Lung (tissue), 11 donors: ENCODE measurements at regions not wholly inside any gene's neighbourhood (a gene's known extent, or its start where the extent isn't known, plus 50 kb on each side); places are given as distances from the start of the nearest gene placed in this dataset.
A peak's percentile ranks its signal among the peaks of the same experiment; 100 is the strongest.

Experiments
- ATAC-seq: fragments of 200-7000 bp; cut with Tn5 transposase; one replicate; pipeline ENCODE4 v1.9.1; 2020; ENCODE audit warnings: moderate number of reproducible peaks; ENCODE audit not compliant: insufficient read depth, low FRiP score
- DNase-seq, 3 donors: peaks; one replicate each; pipeline ENCODE4 v3.0.0-alpha.2; 2013 to 2017
- H3K27ac ChIP-seq, 2 donors: one replicate each; pipeline ENCODE4 v1.5.1; 2013; ENCODE audit warnings: mild to moderate bottlenecking in 2 of 2, moderate library complexity in 2 of 2, control low read depth in 1 of 2, inconsistent platforms in 1 of 2, low read depth in 1 of 2, low read length in 1 of 2
- H3K27me3 ChIP-seq, 3 donors: one replicate each; pipeline ENCODE4 v1.5.1; 2013; ENCODE audit warnings: low read length in 2 of 3; ENCODE audit not compliant: control insufficient read depth in 3 of 3, insufficient read depth in 3 of 3
- H3K36me3 ChIP-seq, 4 donors: one replicate each; pipeline ENCODE4 v1.5.1; 2013; ENCODE audit warnings: low read length in 4 of 4, mild to moderate bottlenecking in 1 of 4, moderate library complexity in 1 of 4; ENCODE audit not compliant: control insufficient read depth in 4 of 4, insufficient read depth in 4 of 4
- H3K4me1 ChIP-seq, 5 donors: one replicate each; pipeline ENCODE4 v1.5.1; 2013; ENCODE audit warnings: low read length in 5 of 5, mild to moderate bottlenecking in 2 of 5, moderate library complexity in 1 of 5; ENCODE audit not compliant: control insufficient read depth in 5 of 5, insufficient read depth in 5 of 5
- H3K4me3 ChIP-seq: one replicate; pipeline ENCODE4 v1.5.1; 2013; ENCODE audit warnings: mild to moderate bottlenecking, control low read depth, moderate library complexity
- H3K9ac ChIP-seq, 2 donors: one replicate each; pipeline ENCODE4 v1.5.1; 2013; ENCODE audit warnings: low read length in 2 of 2, control low read depth in 1 of 2; ENCODE audit not compliant: insufficient read depth in 1 of 2
- H3K9me3 ChIP-seq, 4 donors: one replicate each; pipeline ENCODE4 v1.5.1; 2013; ENCODE audit warnings: low read length in 3 of 4, mild to moderate bottlenecking in 1 of 4, moderate library complexity in 1 of 4; ENCODE audit not compliant: control insufficient read depth in 4 of 4, insufficient read depth in 3 of 4
- WGBS, 2 donors: extraction: QIAGEN DNeasy Blood & Tissue Kit; methylation state at CpG; one replicate each; pipeline ENCODE4 v1.1.7; 2013; 5-methylcytosine and 5-hydroxymethylcytosine counted together
- TF ChIP-seq, protein P1 (sequence below): IDR thresholded peaks from 2 replicates; pipeline ENCODE4 v1.5.1; 2012; ENCODE audit warnings: mild to moderate bottlenecking; ENCODE audit errors: control extremely low read depth, extremely low read depth
- donor health status: control.
- donor health status: control.
- donor health status: Bipolar disorder and iron deficiency.
- donor health status: healthy.
- donor health status: DM: yes; HTN: yes; CAD: no.

DNA sequence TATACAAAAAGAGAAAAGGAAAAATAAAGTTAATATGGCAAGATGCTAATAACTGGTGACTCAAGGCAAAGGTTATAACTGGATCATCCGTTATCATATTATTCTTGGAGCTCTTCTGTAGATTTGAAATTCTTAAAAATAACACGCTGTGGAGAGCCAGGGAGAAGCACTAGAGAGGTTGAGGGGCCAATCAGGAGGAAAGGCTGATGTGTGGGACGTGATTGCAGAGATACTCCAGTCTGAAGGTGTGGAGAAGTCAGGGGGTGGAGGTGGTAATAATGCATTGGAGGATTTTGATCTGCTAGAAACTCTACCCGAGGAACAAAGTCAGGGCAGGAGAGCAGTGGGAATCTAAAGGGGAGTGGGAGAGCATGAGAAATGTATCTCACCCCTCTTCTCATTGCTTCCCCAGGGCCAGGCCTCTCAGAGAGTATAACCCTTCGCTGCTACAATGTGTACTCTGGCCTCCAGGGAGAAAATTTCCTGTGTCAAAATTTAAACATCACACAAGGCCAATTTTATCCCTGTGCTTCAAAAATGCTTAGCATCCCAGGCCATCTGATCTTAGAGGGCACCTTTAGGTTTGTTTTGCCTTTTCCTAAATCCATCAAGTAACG lies 211.5 kb upstream of the SEMA6D start:
- DNase-seq = no peak
- 73 to 77% methylated on average over 6 of the region's 6 CpGs for WGBS, 2 donors
- Histone ChIP-seq H3K27me3 (no peaks in the 10 kb centered on the region), H3K4me1 (peaks cover 1 to 20% (median 12%) of the 10 kb centered on the region in 5 donors), H3K9ac (no peak overlapping the region), H3K27ac (no peak overlapping the region), H3K9me3 (no peaks in the 10 kb centered on the region), H3K4me3 (no peak overlapping the region), H3K36me3 (no peaks in the 10 kb centered on the region)
- ATAC-seq = no peak
- TF ChIP-seq, protein P1, sequence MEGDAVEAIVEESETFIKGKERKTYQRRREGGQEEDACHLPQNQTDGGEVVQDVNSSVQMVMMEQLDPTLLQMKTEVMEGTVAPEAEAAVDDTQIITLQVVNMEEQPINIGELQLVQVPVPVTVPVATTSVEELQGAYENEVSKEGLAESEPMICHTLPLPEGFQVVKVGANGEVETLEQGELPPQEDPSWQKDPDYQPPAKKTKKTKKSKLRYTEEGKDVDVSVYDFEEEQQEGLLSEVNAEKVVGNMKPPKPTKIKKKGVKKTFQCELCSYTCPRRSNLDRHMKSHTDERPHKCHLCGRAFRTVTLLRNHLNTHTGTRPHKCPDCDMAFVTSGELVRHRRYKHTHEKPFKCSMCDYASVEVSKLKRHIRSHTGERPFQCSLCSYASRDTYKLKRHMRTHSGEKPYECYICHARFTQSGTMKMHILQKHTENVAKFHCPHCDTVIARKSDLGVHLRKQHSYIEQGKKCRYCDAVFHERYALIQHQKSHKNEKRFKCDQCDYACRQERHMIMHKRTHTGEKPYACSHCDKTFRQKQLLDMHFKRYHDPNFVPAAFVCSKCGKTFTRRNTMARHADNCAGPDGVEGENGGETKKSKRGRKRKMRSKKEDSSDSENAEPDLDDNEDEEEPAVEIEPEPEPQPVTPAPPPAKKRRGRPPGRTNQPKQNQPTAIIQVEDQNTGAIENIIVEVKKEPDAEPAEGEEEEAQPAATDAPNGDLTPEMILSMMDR = no peak

DNA sequence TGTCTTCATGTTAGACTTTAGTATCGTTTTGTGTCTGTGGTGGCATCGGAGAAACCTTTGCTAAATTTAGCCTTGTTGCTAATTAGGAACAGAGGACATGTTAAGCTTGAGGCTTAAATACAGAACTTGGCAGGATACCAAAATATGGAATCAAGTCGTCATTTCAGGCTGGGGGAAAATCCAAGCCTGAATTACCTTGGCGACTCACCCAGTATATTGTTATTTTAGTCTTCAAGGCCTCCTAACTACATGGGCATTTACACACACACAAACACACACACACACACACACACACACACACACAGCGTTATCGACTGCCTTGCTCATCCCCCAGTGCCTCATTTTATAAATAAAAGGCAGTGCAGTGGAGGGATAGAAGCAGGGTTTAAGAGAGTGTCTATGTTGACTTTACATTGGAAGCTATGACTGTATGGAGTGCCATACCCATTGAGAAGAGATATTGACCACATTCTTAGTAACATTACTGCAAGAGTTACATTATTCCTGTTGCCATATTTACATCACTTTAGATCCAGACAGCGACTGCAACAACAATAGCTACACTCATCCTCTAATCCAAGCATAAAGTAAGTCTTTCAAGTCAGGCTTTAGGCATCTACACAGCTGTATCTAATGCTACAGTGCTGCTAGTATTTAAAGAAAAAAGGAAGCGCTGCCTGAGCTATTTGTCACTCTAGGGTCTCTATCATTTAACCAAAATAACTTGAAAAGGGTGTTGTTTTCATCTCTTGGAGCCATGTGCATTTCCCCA lies 210.8 kb upstream of the SEMA6D start:
- Histone ChIP-seq H3K27me3 (no peaks in the 10 kb centered on the region), H3K9ac (no peak overlapping the region), H3K4me3 (no peak overlapping the region), H3K27ac (no peak overlapping the region), H3K9me3 (no peaks in the 10 kb centered on the region), H3K4me1 (peaks cover 1 to 18% (median 12%) of the 10 kb centered on the region in 5 donors), H3K36me3 (no peaks in the 10 kb centered on the region)
- DNase-seq (peak; percentile 22 to 67 (median 54)), ATAC-seq (no peak)
- TF ChIP-seq, protein P1 = no peak
- WGBS, 2 donors = 50 to 56% methylated on average over 8 of the region's 8 CpGs

DNA sequence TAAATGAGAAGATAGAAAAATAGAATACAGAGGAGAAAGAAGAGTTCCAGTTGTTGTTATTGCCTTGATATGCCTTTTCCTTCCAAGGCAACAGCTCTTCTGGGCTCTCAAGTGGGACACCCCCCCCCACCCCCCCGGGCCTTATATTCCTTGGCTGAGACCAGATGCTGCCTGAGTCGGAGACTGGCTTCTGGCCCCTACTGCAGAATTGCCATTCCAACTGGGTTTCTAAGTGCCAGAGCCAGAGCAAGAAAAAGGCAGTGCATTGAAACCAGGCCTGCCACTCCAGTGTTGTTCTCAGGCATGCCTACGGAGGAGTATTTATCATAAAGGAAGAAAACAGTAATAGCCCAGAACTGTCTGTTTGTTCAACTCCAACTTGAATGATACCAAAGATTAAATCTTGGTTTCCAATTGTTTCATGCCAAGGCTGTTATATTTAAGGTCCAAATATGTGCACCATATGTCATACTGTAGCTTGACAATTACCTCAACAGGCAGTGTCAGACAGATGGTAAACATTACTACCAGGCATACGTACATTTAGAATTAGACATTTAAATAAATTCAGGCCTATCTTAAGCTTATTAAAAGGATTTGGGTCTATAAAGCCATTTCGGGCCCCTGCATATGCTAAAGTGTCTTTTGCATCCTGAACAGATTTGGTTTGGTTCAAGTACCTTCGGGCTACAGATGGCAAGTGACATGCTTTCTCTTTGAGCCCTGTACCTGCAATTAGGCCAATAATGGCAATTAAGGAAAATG lies 209.9 kb upstream of the SEMA6D start:
- Histone ChIP-seq H3K9ac (no peak overlapping the region), H3K27me3 (no peaks in the 10 kb centered on the region), H3K4me1 (peaks cover 1 to 15% (median 12%) of the 10 kb centered on the region in 5 donors), H3K9me3 (no peaks in the 10 kb centered on the region), H3K36me3 (no peaks in the 10 kb centered on the region), H3K27ac (no peak overlapping the region), H3K4me3 (no peak overlapping the region)
- DNase-seq (no peak), ATAC-seq (no peak)
- TF ChIP-seq, protein P1 = no peak
- WGBS, 2 donors = 90 to 95% methylated on average over 6 of the region's 6 CpGs
